PC-3 (cell line): ENCODE measurements at regions not wholly inside any gene's neighbourhood (a gene's known extent, or its start where the extent isn't known, plus 50 kb on each side); places are given as distances from the start of the nearest gene placed in this dataset.

Experiments used
- ATAC-seq: fragments of 200-7000 bp; cut with Tn5 transposase; 2 replicates; pipeline ENCODE4 v1.9.1; 2020; ENCODE audit warnings: mild to moderate bottlenecking, moderate library complexity
- BruUV-seq: library from RNA; stranded (reverse); fragments of 400-500 nt; replicated peaks from 2 replicates; lab custom pipeline; 2021; lab: Mats Ljungman, UMichigan
- CTCF ChIA-PET: fragments of 300-600 bp; sonication (Branson Sonifier 250); formaldehyde crosslinking; loops from one replicate; lab custom pipeline; 2022; ENCODE audit warnings: antibody characterized with exemption; lab: Charles Lee
- POLR2A ChIA-PET: fragments of 300-600 bp; sonication (Branson Sonifier 250); formaldehyde crosslinking; loops from one replicate; lab custom pipeline; 2022; ENCODE audit warnings: antibody characterized with exemption; ENCODE audit not compliant: unreplicated experiment; lab: Charles Lee
- DNase-seq: peaks from one replicate; pipeline ENCODE4 v3.0.0-alpha.2; 2015
- H2AFZ ChIP-seq: fragments of 300-600 bp; sonication (generic); 2 replicates; pipeline ENCODE4 v1.6.0; 2016; ENCODE audit warnings: antibody characterized with exemption, low read length
- H3F3A ChIP-seq: fragments of 300-600 bp; sonication (generic); one replicate; pipeline ENCODE4 v1.6.0; 2017; ENCODE audit warnings: antibody characterized with exemption, low read length, control low read depth, mild to moderate bottlenecking; ENCODE audit not compliant: unreplicated experiment
- H3K27ac ChIP-seq: fragments of 300-600 bp; sonication (generic); 2 replicates; pipeline ENCODE4 v1.5.1; 2016; ENCODE audit warnings: mild to moderate bottlenecking, low read length
- H3K27me3 ChIP-seq: fragments of 300-600 bp; sonication (generic); 2 replicates; pipeline ENCODE4 v1.6.1; 2016; ENCODE audit warnings: low read length, mixed read lengths
- H3K36me3 ChIP-seq: fragments of 300-600 bp; sonication (generic); 2 replicates; pipeline ENCODE4 v1.6.1; 2016; ENCODE audit warnings: low read depth, mixed run types, low read length, mixed read lengths
- H3K4me1 ChIP-seq: fragments of 300-600 bp; sonication (generic); 2 replicates; pipeline ENCODE4 v1.5.1; 2016; ENCODE audit warnings: low read length; ENCODE audit not compliant: insufficient read depth
- H3K4me2 ChIP-seq: fragments of 300-600 bp; sonication (generic); 2 replicates; pipeline ENCODE4 v1.6.0; 2016; ENCODE audit warnings: low read length
- H3K4me3 ChIP-seq: fragments of 300-600 bp; sonication (generic); 2 replicates; pipeline ENCODE4 v1.5.1; 2016; ENCODE audit warnings: mild to moderate bottlenecking, low read length, mixed read lengths
- H3K79me2 ChIP-seq: fragments of 300-600 bp; sonication (generic); 2 replicates; pipeline ENCODE4 v1.6.1; 2017; ENCODE audit warnings: low read length, mixed read lengths
- H3K9ac ChIP-seq: fragments of 300-600 bp; sonication (generic); 2 replicates; pipeline ENCODE4 v1.6.0; 2016; ENCODE audit warnings: mild to moderate bottlenecking, low read length
- H3K9me2 ChIP-seq: fragments of 300-600 bp; sonication (generic); replicated peaks from 2 replicates; pipeline ENCODE4 v1.6.1; 2016; ENCODE audit warnings: mixed run types, low read length, mixed read lengths
- H3K9me3 ChIP-seq: fragments of 300-600 bp; sonication (generic); 2 replicates; pipeline ENCODE4 v1.6.1; 2016; ENCODE audit warnings: low read length, mixed read lengths
- H4K20me1 ChIP-seq: fragments of 300-600 bp; sonication (generic); 2 replicates; pipeline ENCODE4 v1.6.1; 2016; ENCODE audit warnings: low read length, mixed read lengths
- CTCF ChIP-seq: fragments of 300-600 bp; sonication (generic); conservative IDR thresholded peaks from 2 replicates; pipeline ENCODE4 v1.5.1; 2017; ENCODE audit warnings: antibody characterized with exemption, low read depth, mild to moderate bottlenecking, low read length
- EZH2 ChIP-seq: fragments of 300-600 bp; sonication (generic); IDR thresholded peaks from one replicate; pipeline ENCODE4 v1.6.1; 2017; ENCODE audit warnings: antibody characterized with exemption, mild to moderate bottlenecking, low read length; ENCODE audit not compliant: unreplicated experiment
- EZH2phosphoT487 ChIP-seq: fragments of 300-600 bp; sonication (generic); IDR thresholded peaks from 2 replicates; pipeline ENCODE4 v1.6.1; 2018; ENCODE audit warnings: mild to moderate bottlenecking, antibody characterized with exemption, low read length, borderline replicate concordance
- intact Hi-C: fragments of 100-400 bp; cut with micrococcal nuclease; formaldehyde crosslinking; loops from 2 replicates; pipeline ENCODE4 v1.9.0; 2023

GRCh38 chr20:54340206-54340605 lies 132.3 kb downstream of the PFDN4 start:
- no peak for ATAC-seq
- intact Hi-C loops = no loop called here
- Histone ChIP-seq H3K36me3 (no peaks in the 10 kb centered on the region), H3K9ac (no peak overlapping the region), H3K79me2 (no peaks in the 10 kb centered on the region), H3K27ac (no peak overlapping the region), H3F3A (no peaks in the 10 kb centered on the region), H3K4me3 (no peak overlapping the region), H3K4me2 (0 out of 2 replicates have a peak overlapping the region, but pooled peaks have one; percentile 4), H3K27me3 (peaks cover 24% of the 10 kb centered on the region), H2AFZ (no peak overlapping the region), H3K9me3 (no peaks in the 10 kb centered on the region), H4K20me1 (no peaks in the 10 kb centered on the region), H3K9me2 (no peaks in the 10 kb centered on the region), H3K4me1 (peaks cover 14% of the 10 kb centered on the region)
- no TSS peak for BruUV-seq
- POLR2A ChIA-PET = no interaction called here
- TF ChIP-seq CTCF (no peak), EZH2 (no peak), EZH2phosphoT487 (no peak)
- no peak for DNase-seq
- CTCF ChIA-PET = no interaction called here

- Histone ChIP-seq H3K27ac (no peak overlapping the region), H3K9ac (no peak overlapping the region), H2AFZ (no peak overlapping the region), H3K4me1 (peaks cover 18% of the 10 kb centered on the region), H3K9me2 (no peaks in the 10 kb centered on the region), H3F3A (no peaks in the 10 kb centered on the region), H3K4me3 (no peak overlapping the region), H3K4me2 (0 out of 2 replicates have a peak overlapping the region, but pooled peaks have one; percentile 4), H3K9me3 (no peaks in the 10 kb centered on the region), H3K27me3 (peaks cover 24% of the 10 kb centered on the region), H4K20me1 (no peaks in the 10 kb centered on the region), H3K36me3 (no peaks in the 10 kb centered on the region), H3K79me2 (no peaks in the 10 kb centered on the region)
- ChIA-PET POLR2A (no interaction called here), CTCF (no interaction called here)
- intact Hi-C loops = no loop called here
- TF ChIP-seq EZH2phosphoT487 (no peak), CTCF (no peak)
- BruUV-seq = no TSS peak
- peak; percentile 11 for DNase-seq
- no peak for ATAC-seq
Measured at GRCh38 chr20:54340667-54341081, 132.8 kb downstream of the PFDN4 start.

GRCh38 chr20:54342258-54342920 lies 133.0 kb upstream of the DOK5 start:
- Histone ChIP-seq H3K9me3 (no peaks in the 10 kb centered on the region), H3K4me1 (peaks cover 20% of the 10 kb centered on the region), H3K79me2 (no peaks in the 10 kb centered on the region), H3K36me3 (no peaks in the 10 kb centered on the region), H3K9ac (no peak overlapping the region), H2AFZ (no peak overlapping the region), H3K27ac (no peak overlapping the region), H3K4me2 (no peak overlapping the region), H3F3A (no peaks in the 10 kb centered on the region), H3K27me3 (peaks cover 24% of the 10 kb centered on the region), H3K4me3 (no peak overlapping the region), H3K9me2 (no peaks in the 10 kb centered on the region), H4K20me1 (no peaks in the 10 kb centered on the region)
- DNase-seq = no peak
- intact Hi-C loops = no loop called here
- ChIA-PET POLR2A (no interaction called here), CTCF (no interaction called here)
- TF ChIP-seq EZH2 (no peak), EZH2phosphoT487 (no peak), CTCF (no peak)
- ATAC-seq = no peak
- BruUV-seq = no TSS peak
